Ectodermal cell (in vitro differentiated cells): ENCODE measurements at regions not wholly inside any gene's neighbourhood (a gene's known extent, or its start where the extent isn't known, plus 50 kb on each side); places are given as distances from the start of the nearest gene placed in this dataset.
"Not testable (repeated sequence)": the region's sequence is repeated elsewhere in the genome, so short reads cannot be mapped to it uniquely, and the experiment has no call there.

Experiments
- H3K27ac ChIP-seq: 2 replicates; pipeline ENCODE4 v1.7.0; 2013; ENCODE audit warnings: mild to moderate bottlenecking, low read depth, low read length; ENCODE audit not compliant: insufficient read depth, poor library complexity, severe bottlenecking
- H3K27me3 ChIP-seq: 2 replicates; pipeline ENCODE4 v1.7.0; 2013; ENCODE audit warnings: mild to moderate bottlenecking, low read length; ENCODE audit not compliant: insufficient read depth, control insufficient read depth, poor library complexity, severe bottlenecking
- H3K36me3 ChIP-seq: one replicate; pipeline ENCODE4 v1.7.0; 2013; ENCODE audit warnings: low read length; ENCODE audit not compliant: control insufficient read depth, insufficient read depth
- H3K4me1 ChIP-seq: one replicate; pipeline ENCODE4 v1.7.0; 2013; ENCODE audit warnings: low read length; ENCODE audit not compliant: control insufficient read depth, insufficient read depth
- H3K4me3 ChIP-seq: 2 replicates; pipeline ENCODE4 v1.7.0; 2013; ENCODE audit warnings: low read depth, low read length, control low read depth; ENCODE audit not compliant: insufficient read depth
- H3K9me3 ChIP-seq: 2 replicates; pipeline ENCODE4 v1.7.0; 2013; ENCODE audit warnings: mild to moderate bottlenecking, low read length, moderate library complexity; ENCODE audit not compliant: control insufficient read depth
- WGBS, 2 experiments: methylation state at CpG; one replicate each; pipeline ENCODE4 v1.1.7; 2013; ENCODE audit warnings: missing lambda C conversion rate in 2 of 2; 5-methylcytosine and 5-hydroxymethylcytosine counted together

- H3K4me3 ChIP-seq, H3K27me3 ChIP-seq, H3K4me1 ChIP-seq, H3K27ac ChIP-seq, H3K9me3 ChIP-seq, H3K36me3 ChIP-seq: not testable (repeated sequence)
- 87 to 92% methylated on average over 5 of the region's 5 CpGs for WGBS, 2 experiments
Observed at GRCh38 chr7:73937650-73938049, 76.7 kb downstream of the TMEM270 start.

GRCh38 chr7:73939528-73939927 lies 78.6 kb downstream of the TMEM270 start:
- Histone ChIP-seq H3K27me3 (no peaks in the 10 kb centered on the region), H3K9me3 (peaks cover 3% of the 10 kb centered on the region), H3K36me3 (no peaks in the 10 kb centered on the region), H3K4me1 (no peaks in the 10 kb centered on the region), H3K4me3 (no peak overlapping the region), H3K27ac (no peak overlapping the region)
- WGBS, 2 experiments = 94% methylated on average over 1 of the region's 1 CpG; no CpG with 5 or more reads in 1 of the 2 experiments

GRCh38 chr7:73940701-73941238 lies 79.8 kb downstream of the TMEM270 start:
- Histone ChIP-seq H3K27me3 (no peaks in the 10 kb centered on the region), H3K9me3 (peaks cover 3% of the 10 kb centered on the region), H3K27ac (no peak overlapping the region), H3K4me3 (no peak overlapping the region), H3K36me3 (no peaks in the 10 kb centered on the region), H3K4me1 (no peaks in the 10 kb centered on the region)
- WGBS, 2 experiments = 89 to 95% methylated on average over 1 to 2 of the region's 2 CpGs

GRCh38 chr7:73941836-73942551 lies 81.0 kb downstream of the TMEM270 start:
- H3K4me1 ChIP-seq = no peaks in the 10 kb centered on the region

GRCh38 chr7:73945022-73945421 lies 83.0 kb upstream of the ELN start:
- no peaks in the 10 kb centered on the region for H3K27me3 ChIP-seq
- H3K4me3 ChIP-seq = no peak overlapping the region
- peaks cover 3% of the 10 kb centered on the region for H3K9me3 ChIP-seq
- H3K27ac ChIP-seq = no peak overlapping the region
- H3K4me1 ChIP-seq = no peaks in the 10 kb centered on the region
- 86% methylated on average over 2 of the region's 2 CpGs; no CpG with 5 or more reads in 1 of the 2 experiments for WGBS, 2 experiments
- H3K36me3 ChIP-seq = no peaks in the 10 kb centered on the region

More at GRCh38 chr7:73941836-73942551, 81.0 kb downstream of the TMEM270 start:
- H3K36me3 ChIP-seq = no peaks in the 10 kb centered on the region
- H3K27me3 ChIP-seq = no peaks in the 10 kb centered on the region
- H3K9me3 ChIP-seq = peaks cover 3% of the 10 kb centered on the region
- H3K4me3 ChIP-seq = no peak overlapping the region
- H3K27ac ChIP-seq = no peak overlapping the region
- WGBS, 2 experiments = 89 to 90% methylated on average over 2 of the region's 2 CpGs

GRCh38 chr7:73948287-73948686 lies 79.7 kb upstream of the ELN start:
- Histone ChIP-seq H3K36me3 (no peaks in the 10 kb centered on the region), H3K4me1 (no peaks in the 10 kb centered on the region), H3K9me3 (no peaks in the 10 kb centered on the region), H3K27ac (no peak overlapping the region), H3K27me3 (no peaks in the 10 kb centered on the region), H3K4me3 (no peak overlapping the region)
- WGBS, 2 experiments = 100% methylated on average over 1 of the region's 1 CpG; no CpG with 5 or more reads in 1 of the 2 experiments

- no peak overlapping the region for H3K4me3 ChIP-seq
- H3K4me1 ChIP-seq = no peaks in the 10 kb centered on the region
- no peaks in the 10 kb centered on the region for H3K27me3 ChIP-seq
- no peaks in the 10 kb centered on the region for H3K36me3 ChIP-seq
- WGBS, 2 experiments = 91 to 93% methylated on average over 3 to 4 of the region's 4 CpGs
- H3K9me3 ChIP-seq = no peaks in the 10 kb centered on the region
- H3K27ac ChIP-seq = no peak overlapping the region
Observed at GRCh38 chr7:73952266-73952665, 75.7 kb upstream of the ELN start.

- Histone ChIP-seq H3K27me3 (no peaks in the 10 kb centered on the region), H3K9me3 (no peaks in the 10 kb centered on the region), H3K36me3 (no peaks in the 10 kb centered on the region), H3K27ac (no peak overlapping the region), H3K4me1 (no peaks in the 10 kb centered on the region), H3K4me3 (no peak overlapping the region)
- WGBS, 2 experiments = 86 to 91% methylated on average over 3 of the region's 3 CpGs
Observed at GRCh38 chr7:73954181-73954580, 73.8 kb upstream of the ELN start.

GRCh38 chr7:73954861-73955260 lies 73.1 kb upstream of the ELN start:
- Histone ChIP-seq H3K9me3 (no peaks in the 10 kb centered on the region), H3K4me1 (no peaks in the 10 kb centered on the region), H3K27ac (no peak overlapping the region), H3K36me3 (no peaks in the 10 kb centered on the region), H3K4me3 (no peak overlapping the region), H3K27me3 (no peaks in the 10 kb centered on the region)
- WGBS, 2 experiments = 75 to 89% methylated on average over 1 to 2 of the region's 2 CpGs

GRCh38 chr7:73960548-73960947 lies 67.4 kb upstream of the ELN start:
- Histone ChIP-seq H3K4me1 (no peaks in the 10 kb centered on the region), H3K27me3 (no peaks in the 10 kb centered on the region), H3K36me3 (no peaks in the 10 kb centered on the region), H3K27ac (no peak overlapping the region), H3K4me3 (no peak overlapping the region), H3K9me3 (no peaks in the 10 kb centered on the region)
- 83 to 88% methylated on average over 2 of the region's 3 CpGs for WGBS, 2 experiments
